ENCODE measurements at regions not wholly inside any gene's neighbourhood (a gene's known extent, or its start where the extent isn't known, plus 50 kb on each side); places are given as distances from the start of the nearest gene placed in this dataset.

DNA sequence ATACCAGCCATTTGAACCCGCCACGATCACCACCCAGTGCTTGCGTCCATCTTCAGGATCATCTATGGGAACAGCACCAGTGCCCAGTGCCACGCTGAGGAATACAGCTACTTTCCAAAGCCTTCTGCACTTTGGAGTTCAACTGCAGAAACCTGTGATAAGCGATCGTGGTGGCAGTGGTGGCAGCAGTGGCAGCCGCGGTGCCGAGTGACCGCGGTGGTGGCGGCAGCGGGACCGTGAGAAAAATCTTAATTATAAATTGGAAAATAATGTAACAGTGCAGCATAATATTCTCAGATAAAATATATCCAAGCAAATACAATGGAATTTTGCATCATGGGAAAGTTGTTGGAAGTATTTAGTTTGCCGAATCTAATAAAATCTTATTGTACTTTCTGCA is 2270.9 kb downstream of the PCDH9 start:
- TF ChIP-seq CTCF (IDR thresholded peaks at IDR 0.05) (no peak), POLR2A (IDR thresholded peaks at IDR 0.05) (no peak)
